Mesothelial cell of epicardium (in vitro differentiated cells): ENCODE measurements at regions not wholly inside any gene's neighbourhood (a gene's known extent, or its start where the extent isn't known, plus 50 kb on each side); places are given as distances from the start of the nearest gene placed in this dataset.
"Not testable (repeated sequence)": the region's sequence is repeated elsewhere in the genome, so short reads cannot be mapped to it uniquely, and the experiment has no call there.

ENCODE experiments used
- DNase-seq, 2 experiments: peaks; one replicate each; pipeline ENCODE4 v3.0.0; 2021; ENCODE audit warnings: low spot score in 2 of 2; ENCODE audit not compliant: unreplicated experiment in 2 of 2
- H3K27ac Mint-ChIP-seq: 2 replicates; pipeline ENCODE4 v1.8.0; 2021; ENCODE audit warnings: mixed read lengths
- H3K27me3 Mint-ChIP-seq: 2 replicates; pipeline ENCODE4 v1.8.0; 2021; ENCODE audit warnings: low read depth, mixed read lengths
- H3K36me3 Mint-ChIP-seq: 2 replicates; pipeline ENCODE4 v1.8.0; 2021; ENCODE audit warnings: mixed read lengths
- H3K4me1 Mint-ChIP-seq: 2 replicates; pipeline ENCODE4 v1.8.0; 2021; ENCODE audit warnings: mixed read lengths
- H3K4me3 Mint-ChIP-seq: 2 replicates; pipeline ENCODE4 v1.8.0; 2021; ENCODE audit warnings: mild to moderate bottlenecking, moderate library complexity, mixed read lengths
- H3K9me3 Mint-ChIP-seq: 2 replicates; pipeline ENCODE4 v1.8.0; 2021; ENCODE audit warnings: mixed read lengths
- CTCF ChIP-seq: fragments of 200-600 bp; sonication (generic); IDR thresholded peaks from one replicate; pipeline ENCODE4 v1.5.0; 2021; ENCODE audit warnings: antibody characterized with exemption; ENCODE audit not compliant: unreplicated experiment

GRCh38 chr4:178196751-178197374 lies 754.6 kb upstream of the AGA start:
- DNase-seq: no peak
- Mint-ChIP-seq H3K36me3 (peaks cover 2% of the 10 kb centered on the region), H3K27me3 (no peaks in the 10 kb centered on the region), H3K4me3 (no peak overlapping the region), H3K27ac (no peak overlapping the region), H3K9me3 (peaks cover 24% of the 10 kb centered on the region), H3K4me1 (peaks cover 2% of the 10 kb centered on the region)
- no peak for TF ChIP-seq CTCF

GRCh38 chr4:178198691-178199090 lies 756.5 kb upstream of the AGA start:
- Mint-ChIP-seq H3K36me3 (peaks cover 2% of the 10 kb centered on the region), H3K27me3 (no peaks in the 10 kb centered on the region), H3K9me3 (peaks cover 30% of the 10 kb centered on the region), H3K4me3 (no peak overlapping the region), H3K4me1 (peaks cover 2% of the 10 kb centered on the region), H3K27ac (peak overlapping the region; percentile 59)
- TF ChIP-seq CTCF: no peak
- DNase-seq: no peak

DNA sequence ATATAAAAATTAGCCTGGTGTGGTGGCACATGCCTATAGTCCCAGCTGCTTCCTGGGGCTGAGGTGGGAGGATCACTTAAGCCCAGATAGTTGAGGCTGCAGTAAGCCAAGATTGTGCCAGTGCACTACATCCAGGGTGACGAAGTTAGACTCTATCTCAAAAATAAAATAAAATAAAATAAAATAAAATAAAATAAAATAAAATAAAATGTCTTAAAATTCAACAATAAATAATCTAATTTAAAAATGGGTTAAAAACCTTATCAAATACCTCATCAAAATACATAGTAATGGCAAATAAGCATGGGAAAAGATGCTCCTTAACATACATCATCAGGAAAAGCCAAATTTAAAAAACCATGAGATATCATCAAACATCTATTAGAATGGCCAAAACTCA lies 760.2 kb upstream of the AGA start:
- H3K27ac Mint-ChIP-seq: no peak overlapping the region
- DNase-seq: no peak
- H3K4me3 Mint-ChIP-seq: no peak overlapping the region
- no peaks in the 10 kb centered on the region for H3K27me3 Mint-ChIP-seq
- H3K4me1 Mint-ChIP-seq: peaks cover 2% of the 10 kb centered on the region
- peaks cover 47% of the 10 kb centered on the region for H3K9me3 Mint-ChIP-seq
- no peak for TF ChIP-seq CTCF
- H3K36me3 Mint-ChIP-seq: peaks cover 4% of the 10 kb centered on the region

DNA sequence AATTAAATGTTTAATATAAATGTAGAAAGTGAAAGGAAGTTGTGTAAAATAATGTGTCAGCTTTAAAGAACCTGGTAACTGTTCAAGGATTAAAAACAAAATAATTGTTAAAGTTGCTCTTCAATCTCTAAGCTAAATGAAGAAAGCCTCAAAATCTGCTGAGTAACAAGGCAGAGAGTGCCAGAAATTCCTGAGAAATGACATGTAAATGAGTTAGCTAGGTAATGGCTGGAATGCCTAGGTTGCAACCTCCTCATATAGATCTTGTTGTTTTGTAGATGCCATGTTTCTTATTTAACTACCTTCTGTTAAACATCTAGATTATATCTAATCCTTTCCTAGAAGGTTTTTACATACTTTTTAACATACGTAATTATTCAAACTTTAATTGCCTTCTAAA lies 763.6 kb upstream of the AGA start:
- Mint-ChIP-seq H3K27ac (no peak overlapping the region), H3K9me3 (peaks cover 33% of the 10 kb centered on the region), H3K4me1 (no peaks in the 10 kb centered on the region), H3K27me3 (no peaks in the 10 kb centered on the region), H3K36me3 (peaks cover 4% of the 10 kb centered on the region), H3K4me3 (no peak overlapping the region)
- TF ChIP-seq CTCF: no peak
- DNase-seq: no peak

DNA sequence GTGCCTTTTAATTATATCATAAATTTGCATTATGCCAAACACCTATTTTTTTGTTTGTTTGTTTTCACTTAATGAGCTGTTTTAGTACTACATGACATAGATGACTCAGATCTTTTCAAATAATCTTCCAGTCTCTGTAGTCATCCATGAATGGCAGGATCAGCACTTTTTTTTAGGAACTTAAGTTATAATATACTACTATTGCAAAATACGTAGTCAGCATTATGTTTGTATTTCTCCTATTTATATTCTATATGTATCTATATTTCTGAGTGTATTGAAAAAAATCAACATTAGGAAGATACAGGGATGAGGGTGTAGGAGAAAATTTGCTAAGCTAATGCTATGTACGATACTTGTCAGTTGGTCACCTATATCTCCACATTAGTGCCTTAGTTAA lies 773.1 kb upstream of the AGA start:
- H3K4me3 Mint-ChIP-seq: no peak overlapping the region
- H3K27ac Mint-ChIP-seq: no peak overlapping the region
- H3K27me3 Mint-ChIP-seq: no peaks in the 10 kb centered on the region
- H3K4me1 Mint-ChIP-seq: no peaks in the 10 kb centered on the region
- DNase-seq: no peak
- no peak for TF ChIP-seq CTCF
- H3K9me3 Mint-ChIP-seq: no peaks in the 10 kb centered on the region
- no peaks in the 10 kb centered on the region for H3K36me3 Mint-ChIP-seq

- no peak for DNase-seq
- H3K4me1 Mint-ChIP-seq: no peaks in the 10 kb centered on the region
- H3K9me3 Mint-ChIP-seq: no peaks in the 10 kb centered on the region
- no peak overlapping the region for H3K4me3 Mint-ChIP-seq
- no peaks in the 10 kb centered on the region for H3K27me3 Mint-ChIP-seq
- no peaks in the 10 kb centered on the region for H3K36me3 Mint-ChIP-seq
- TF ChIP-seq CTCF: no peak
- no peak overlapping the region for H3K27ac Mint-ChIP-seq
Observed at GRCh38 chr4:178215763-178216162, 773.5 kb upstream of the AGA start.

- Mint-ChIP-seq H3K4me1 (peaks cover 15% of the 10 kb centered on the region), H3K27ac (peak overlapping the region; percentile 47), H3K36me3 (peaks cover 15% of the 10 kb centered on the region), H3K9me3 (peaks cover 40% of the 10 kb centered on the region)
- not testable (repeated sequence) for DNase-seq, H3K27me3 Mint-ChIP-seq, H3K4me3 Mint-ChIP-seq
Observed at GRCh38 chr4:178226421-178226820, 784.2 kb upstream of the AGA start.
